Esophagus muscularis mucosa (tissue), 4 donors: ENCODE measurements at regions not wholly inside any gene's neighbourhood (a gene's known extent, or its start where the extent isn't known, plus 50 kb on each side); places are given as distances from the start of the nearest gene placed in this dataset.

ENCODE experiments used
- DNase-seq: peaks from one replicate; pipeline ENCODE4 v3.0.0-alpha.2; 2017; ENCODE audit errors: extremely low spot score
- H3K27ac ChIP-seq, 4 donors: fragments of 200-600 bp; sonication (generic); replicated peaks in 1 of 4; 1 replicate in 3 of 4; 2 replicates in 1 of 4; pipeline ENCODE4 v1.5.1; 2016 to 2019; ENCODE audit warnings: mild to moderate bottlenecking in 1 of 4
- H3K27me3 ChIP-seq, 4 donors: fragments of 200-600 bp; sonication (generic); one replicate each; pipeline versions ENCODE4 v1.5.1 to v1.6.0; 2016 to 2019
- H3K36me3 ChIP-seq, 4 donors: fragments of 200-600 bp; sonication (generic); one replicate each; pipeline ENCODE4 v1.5.1; 2016 to 2019
- H3K4me1 ChIP-seq, 4 donors: fragments of 200-600 bp; sonication (generic); one replicate each; pipeline ENCODE4 v1.5.1; 2016 to 2019
- H3K4me3 ChIP-seq, 4 donors: fragments of 200-600 bp; sonication (generic); 1 replicate in 2 of 4; 2 replicates in 2 of 4; pipeline ENCODE4 v1.5.1; 2016 to 2019; ENCODE audit warnings: mild to moderate bottlenecking in 4 of 4, moderate library complexity in 1 of 4
- H3K9me3 ChIP-seq, 4 donors: fragments of 200-600 bp; sonication (generic); 1 replicate in 3 of 4; 2 replicates in 1 of 4; pipeline ENCODE4 v1.5.1; 2016 to 2019
- CTCF ChIP-seq, 3 experiments: fragments of 200-600 bp in 2 of 3; fragments of 450-650 bp in 1 of 3; sonication (generic) in 2 of 3; IDR thresholded peaks; one replicate each; pipeline ENCODE4 v1.5.1; 2017 to 2019; ENCODE audit warnings: antibody characterized with exemption in 3 of 3, mild to moderate bottlenecking in 2 of 3, moderate library complexity in 1 of 3
- EP300 ChIP-seq: sonication (generic); formaldehyde crosslinking; IDR thresholded peaks from one replicate; pipeline ENCODE4 v1.6.1; 2017; ENCODE audit warnings: antibody characterized with exemption
- POLR2A ChIP-seq: fragments of 450-650 bp; IDR thresholded peaks from one replicate; pipeline ENCODE4 v1.6.1; 2017; ENCODE audit warnings: antibody characterized with exemption, moderate library complexity, mild to moderate bottlenecking, low read depth
- POLR2AphosphoS5 ChIP-seq, 2 donors: sonication (generic); formaldehyde crosslinking; IDR thresholded peaks; one replicate each; pipeline ENCODE4 v1.6.1; 2017; ENCODE audit warnings: antibody characterized with exemption in 2 of 2
- WGBS: methylation state at CpG from one replicate; pipeline ENCODE4 v1.1.5; 2018; 5-methylcytosine and 5-hydroxymethylcytosine counted together
- intact Hi-C: fragments of 100-400 bp; cut with DNase I; formaldehyde crosslinking; loops from one replicate; pipeline ENCODE4 v1.15.1; 2023

- intact Hi-C loops: no loop called here
- no peak for TF ChIP-seq EP300
- TF ChIP-seq CTCF (IDR thresholded peaks at IDR 0.05): no peak
- no peak for TF ChIP-seq POLR2AphosphoS5 (IDR thresholded peaks at IDR 0.05)
- TF ChIP-seq POLR2A: no peak
- Histone ChIP-seq H3K4me3 (no peak overlapping the region), H3K27me3 (no peaks in the 10 kb centered on the region), H3K27ac (no peak overlapping the region), H3K36me3 (no peaks in the 10 kb centered on the region), H3K4me1 (no peaks in the 10 kb centered on the region), H3K9me3 (no peaks in the 10 kb centered on the region)
- DNase-seq: no peak
- whole genome bisulfite sequencing: 100% methylated on average over 2 of the region's 2 CpGs
Measured at GRCh38 chr15:62521396-62521795, 356.3 kb upstream of the C2CD4B start.

GRCh38 chr15:62524848-62525247 lies 359.8 kb upstream of the C2CD4B start:
- Histone ChIP-seq H3K9me3 (no peaks in the 10 kb centered on the region), H3K36me3 (no peaks in the 10 kb centered on the region), H3K27ac (no peak overlapping the region), H3K4me3 (no peak overlapping the region), H3K4me1 (no peaks in the 10 kb centered on the region), H3K27me3 (no peaks in the 10 kb centered on the region)
- no peak for TF ChIP-seq CTCF (IDR thresholded peaks at IDR 0.05)
- no peak for TF ChIP-seq POLR2A
- no peak for TF ChIP-seq EP300
- TF ChIP-seq POLR2AphosphoS5 (IDR thresholded peaks at IDR 0.05): no peak
- WGBS: 82% methylated on average over 4 of the region's 4 CpGs
- no peak for DNase-seq
- intact Hi-C loops: no loop called here

GRCh38 chr15:62527387-62527786 lies 362.3 kb upstream of the C2CD4B start:
- Histone ChIP-seq H3K36me3 (no peaks in the 10 kb centered on the region), H3K4me3 (no peak overlapping the region), H3K9me3 (no peaks in the 10 kb centered on the region), H3K27ac (no peak overlapping the region), H3K27me3 (no peaks in the 10 kb centered on the region), H3K4me1 (no peaks in the 10 kb centered on the region)
- no peak for DNase-seq
- TF ChIP-seq POLR2A (no peak), EP300 (no peak), POLR2AphosphoS5 (IDR thresholded peaks at IDR 0.05) (no peak), CTCF (IDR thresholded peaks at IDR 0.05) (no peak)
- WGBS: 72% methylated on average over 2 of the region's 2 CpGs
- intact Hi-C loops: no loop called here

GRCh38 chr15:62528505-62528904 lies 363.4 kb upstream of the C2CD4B start:
- Histone ChIP-seq H3K9me3 (no peaks in the 10 kb centered on the region), H3K36me3 (no peaks in the 10 kb centered on the region), H3K4me1 (no peaks in the 10 kb centered on the region), H3K27me3 (no peaks in the 10 kb centered on the region), H3K4me3 (no peak overlapping the region), H3K27ac (no peak overlapping the region)
- intact Hi-C loops: no loop called here
- no peak for DNase-seq
- WGBS: 83% methylated on average over 4 of the region's 4 CpGs
- TF ChIP-seq EP300: no peak

- DNase-seq: no peak
- Histone ChIP-seq H3K27ac (no peak overlapping the region), H3K4me1 (no peaks in the 10 kb centered on the region), H3K4me3 (no peak overlapping the region), H3K27me3 (no peaks in the 10 kb centered on the region), H3K9me3 (no peaks in the 10 kb centered on the region), H3K36me3 (no peaks in the 10 kb centered on the region)
- intact Hi-C loops: no loop called here
- 97% methylated on average over 2 of the region's 2 CpGs for WGBS
- TF ChIP-seq EP300: no peak
- TF ChIP-seq POLR2A: no peak
- no peak for TF ChIP-seq POLR2AphosphoS5 (IDR thresholded peaks at IDR 0.05)
- TF ChIP-seq CTCF (IDR thresholded peaks at IDR 0.05): no peak
Measured at GRCh38 chr15:62532367-62532766, 367.3 kb upstream of the C2CD4B start.
